Caco-2 (cell line): ENCODE measurements at regions not wholly inside any gene's neighbourhood (a gene's known extent, or its start where the extent isn't known, plus 50 kb on each side); places are given as distances from the start of the nearest gene placed in this dataset.

Experiments used
- BruUV-seq: library from RNA; stranded (reverse); fragments of 400-500 nt; replicated peaks from 2 replicates; lab custom pipeline; 2021; lab: Mats Ljungman, UMichigan
- CTCF ChIA-PET: fragments of 300-600 bp; sonication (Branson Sonifier 250); formaldehyde crosslinking; loops from one replicate; lab custom pipeline; 2022; ENCODE audit warnings: antibody characterized with exemption; lab: Charles Lee
- POLR2A ChIA-PET: fragments of 300-600 bp; sonication (Branson Sonifier 250); formaldehyde crosslinking; loops from one replicate; lab custom pipeline; 2022; ENCODE audit warnings: antibody characterized with exemption; lab: Charles Lee
- DNase-seq, 2 experiments: peaks; one replicate each; pipeline versions ENCODE4 v3.0.0 to v3.0.0-alpha.2; 2020 to 2022
- H3K27me3 ChIP-seq: replicated peaks from 2 replicates; pipeline ENCODE4 v1.6.0; 2011; ENCODE audit warnings: low read length; ENCODE audit not compliant: control insufficient read depth, insufficient read depth
- H3K36me3 ChIP-seq: 2 replicates; pipeline ENCODE4 v1.5.1; 2011; ENCODE audit warnings: low read length; ENCODE audit not compliant: control insufficient read depth, insufficient read depth
- H3K4me1 ChIP-seq: fragments of 250-450 bp; sonication (Bioruptor Pico); 2 replicates; pipeline ENCODE4 v1.5.1; 2020; ENCODE audit warnings: mild to moderate bottlenecking
- H3K4me3 ChIP-seq: 2 replicates; pipeline ENCODE4 v1.5.1; 2011; ENCODE audit warnings: low read depth, mild to moderate bottlenecking, control low read depth, low read length
- H3K9me3 ChIP-seq: fragments of 250-450 bp; sonication (Bioruptor Pico); 2 replicates; pipeline ENCODE4 v1.5.1; 2020; ENCODE audit warnings: mild to moderate bottlenecking, moderate library complexity
- H3K27ac Mint-ChIP-seq: one replicate; pipeline ENCODE4 v1.8.0; 2022; ENCODE audit warnings: mixed read lengths; ENCODE audit not compliant: unreplicated experiment
- H3K27me3 Mint-ChIP-seq: one replicate; pipeline ENCODE4 v1.8.0; 2022; ENCODE audit warnings: mixed read lengths; ENCODE audit not compliant: insufficient read depth, unreplicated experiment
- H3K36me3 Mint-ChIP-seq: one replicate; pipeline ENCODE4 v1.8.0; 2022; ENCODE audit warnings: mild to moderate bottlenecking, mixed read lengths; ENCODE audit not compliant: insufficient read depth, unreplicated experiment
- H3K4me1 Mint-ChIP-seq: one replicate; pipeline ENCODE4 v1.8.0; 2022; ENCODE audit warnings: low read depth, mixed read lengths; ENCODE audit not compliant: unreplicated experiment
- H3K4me3 Mint-ChIP-seq: one replicate; pipeline ENCODE4 v1.8.0; 2022; ENCODE audit warnings: mild to moderate bottlenecking, moderate library complexity, mixed read lengths; ENCODE audit not compliant: unreplicated experiment
- H3K9me3 Mint-ChIP-seq: one replicate; pipeline ENCODE4 v1.8.0; 2022; ENCODE audit warnings: mixed read lengths; ENCODE audit not compliant: unreplicated experiment
- CTCF ChIP-seq, 2 experiments: fragments of 200-600 bp in 1 of 2; IDR thresholded peaks; 1 replicate in 1 of 2; 2 replicates in 1 of 2; pipeline versions ENCODE4 v1.5.1 to v1.8.0; 2011 to 2022; ENCODE audit warnings: antibody characterized with exemption in 1 of 2, control low read depth in 1 of 2, inconsistent platforms in 1 of 2, low read depth in 1 of 2, low read length in 1 of 2, mild to moderate bottlenecking in 1 of 2, moderate library complexity in 1 of 2; ENCODE audit not compliant: insufficient read depth in 1 of 2, severe bottlenecking in 1 of 2, unreplicated experiment in 1 of 2
- intact Hi-C: fragments of 100-400 bp; cut with micrococcal nuclease; formaldehyde crosslinking; loops from one replicate; pipeline ENCODE4 v1.10.0; 2022; ENCODE audit not compliant: unreplicated experiment

- H3K9me3 Mint-ChIP-seq: no peaks in the 10 kb centered on the region
- H3K36me3 Mint-ChIP-seq: no peaks in the 10 kb centered on the region
- no peak overlapping the region for H3K4me3 ChIP-seq
- no peaks in the 10 kb centered on the region for H3K4me1 ChIP-seq
- ChIA-PET CTCF (no interaction called here), POLR2A (no interaction called here)
- no TSS peak for BruUV-seq
- H3K36me3 ChIP-seq: no peaks in the 10 kb centered on the region
- no peak for DNase-seq
- no peak for TF ChIP-seq CTCF (IDR thresholded peaks at IDR 0.05; ENCODE audit: insufficient read depth in 1 of 2, low read depth in 1 of 2, low read length in 1 of 2, severe bottlenecking in 1 of 2, unreplicated experiment in 1 of 2)
- H3K4me3 Mint-ChIP-seq: no peak overlapping the region
- intact Hi-C loops: no loop called here
- H3K9me3 ChIP-seq: no peaks in the 10 kb centered on the region
- peaks cover 9% of the 10 kb centered on the region for H3K27me3 Mint-ChIP-seq
- no peaks in the 10 kb centered on the region for H3K4me1 Mint-ChIP-seq
- H3K27me3 ChIP-seq: no peaks in the 10 kb centered on the region
- H3K27ac Mint-ChIP-seq: no peak overlapping the region
Measured at GRCh38 chr3:8327739-8328138, 173.9 kb upstream of the LMCD1 start.

- DNase-seq: no peak
- Mint-ChIP-seq H3K4me1 (no peaks in the 10 kb centered on the region), H3K4me3 (no peak overlapping the region), H3K27ac (no peak overlapping the region), H3K27me3 (peaks cover 9% of the 10 kb centered on the region), H3K9me3 (no peaks in the 10 kb centered on the region), H3K36me3 (no peaks in the 10 kb centered on the region)
- Histone ChIP-seq H3K4me1 (no peaks in the 10 kb centered on the region), H3K9me3 (no peaks in the 10 kb centered on the region), H3K27me3 (no peaks in the 10 kb centered on the region), H3K36me3 (no peaks in the 10 kb centered on the region), H3K4me3 (no peak overlapping the region)
- POLR2A ChIA-PET: no interaction called here
- BruUV-seq: no TSS peak
- TF ChIP-seq CTCF (IDR thresholded peaks at IDR 0.05; ENCODE audit: insufficient read depth in 1 of 2, low read depth in 1 of 2, low read length in 1 of 2, severe bottlenecking in 1 of 2, unreplicated experiment in 1 of 2): no peak
- CTCF ChIA-PET: no interaction called here
- intact Hi-C loops: no loop called here
Measured at GRCh38 chr3:8328967-8329366, 172.7 kb upstream of the LMCD1 start.

- intact Hi-C loops: no loop called here
- TF ChIP-seq CTCF (IDR thresholded peaks at IDR 0.05; ENCODE audit: insufficient read depth in 1 of 2, low read depth in 1 of 2, low read length in 1 of 2, severe bottlenecking in 1 of 2, unreplicated experiment in 1 of 2): no peak
Measured at GRCh38 chr3:8329598-8329997, 172.0 kb upstream of the LMCD1 start.

More at GRCh38 chr3:8329598-8329997, 172.0 kb upstream of the LMCD1 start:
- Histone ChIP-seq H3K4me1 (no peaks in the 10 kb centered on the region), H3K9me3 (no peaks in the 10 kb centered on the region), H3K36me3 (no peaks in the 10 kb centered on the region), H3K4me3 (no peak overlapping the region), H3K27me3 (no peaks in the 10 kb centered on the region)
- Mint-ChIP-seq H3K27ac (no peak overlapping the region), H3K4me3 (no peak overlapping the region), H3K27me3 (peaks cover 9% of the 10 kb centered on the region), H3K4me1 (no peaks in the 10 kb centered on the region), H3K9me3 (no peaks in the 10 kb centered on the region), H3K36me3 (no peaks in the 10 kb centered on the region)
- BruUV-seq: no TSS peak
- DNase-seq: no peak
- ChIA-PET CTCF (no interaction called here), POLR2A (no interaction called here)
